B cell (primary cell): ENCODE measurements at regions not wholly inside any gene's neighbourhood (a gene's known extent, or its start where the extent isn't known, plus 50 kb on each side); places are given as distances from the start of the nearest gene placed in this dataset.

ENCODE experiments used
- ATAC-seq: fragments of 200-7000 bp; cut with Tn5 transposase; one replicate; pipeline ENCODE4 v1.10.0; 2021; ENCODE audit warnings: low read depth, mild to moderate bottlenecking, moderate number of reproducible peaks, moderate library complexity
- CTCF ChIA-PET: fragments of 350-600 bp; sonication (Branson Sonifier 250); formaldehyde crosslinking; loops from one replicate; lab custom pipeline; 2021; ENCODE audit warnings: antibody characterized with exemption, inconsistent platforms; lab: Charles Lee
- POLR2A ChIA-PET: fragments of 350-600 bp; sonication (Branson Sonifier 250); formaldehyde crosslinking; loops from one replicate; lab custom pipeline; 2021; ENCODE audit warnings: antibody characterized with exemption; lab: Charles Lee
- DNase-seq: peaks from one replicate; pipeline ENCODE4 v3.0.0; 2013
- H2AFZ ChIP-seq: 2 replicates; pipeline ENCODE4 v1.6.1; 2012; ENCODE audit warnings: mild to moderate bottlenecking, low read depth, low read length; ENCODE audit not compliant: insufficient read depth, poor library complexity, severe bottlenecking
- H3K27ac ChIP-seq, 2 donors: 1 replicate in 1 of 2; 2 replicates in 1 of 2; pipeline ENCODE4 v1.5.1; 2012 to 2013; ENCODE audit warnings: low read length in 2 of 2, mild to moderate bottlenecking in 2 of 2, moderate library complexity in 1 of 2
- H3K27me3 ChIP-seq, 4 experiments: fragments of 200-600 bp in 1 of 4; sonication (generic) in 1 of 4; replicated peaks in 1 of 4; 1 replicate in 2 of 4; 2 replicates in 2 of 4; pipeline versions ENCODE4 v1.6.1 to v1.7.0; 2013 to 2016; ENCODE audit warnings: low read length in 3 of 4, mild to moderate bottlenecking in 2 of 4, mixed read lengths in 1 of 4, moderate library complexity in 1 of 4; ENCODE audit not compliant: insufficient read depth in 4 of 4, control insufficient read depth in 3 of 4; ENCODE audit errors: control extremely low read depth in 1 of 4
- H3K36me3 ChIP-seq, 2 experiments: replicated peaks in 1 of 2; 1 replicate in 1 of 2; 2 replicates in 1 of 2; pipeline versions ENCODE4 v1.6.1 to v1.7.1; 2013; ENCODE audit warnings: low read length in 1 of 2; ENCODE audit not compliant: insufficient read depth in 2 of 2, control insufficient read depth in 1 of 2; ENCODE audit errors: control extremely low read depth in 1 of 2, extremely low read depth in 1 of 2
- H3K4me1 ChIP-seq, 2 donors: fragments of 200-600 bp in 1 of 2; sonication (generic) in 1 of 2; 1 replicate in 1 of 2; 2 replicates in 1 of 2; pipeline versions ENCODE4 v1.5.1 to v1.6.1; 2013 to 2017; ENCODE audit warnings: low read length in 2 of 2; ENCODE audit not compliant: control insufficient read depth in 2 of 2, insufficient read depth in 2 of 2
- H3K4me2 ChIP-seq: replicated peaks from 2 replicates; pipeline ENCODE3; 2012; ENCODE audit warnings: mild to moderate bottlenecking, low read depth, low read length; ENCODE audit not compliant: poor library complexity, severe bottlenecking
- H3K4me3 ChIP-seq, 5 experiments: fragments of 200-600 bp in 1 of 5; sonication (generic) in 1 of 5; 1 replicate in 3 of 5; 2 replicates in 2 of 5; pipeline versions ENCODE4 v1.5.1 to v1.7.0; 2011 to 2016; ENCODE audit warnings: low read length in 4 of 5, mild to moderate bottlenecking in 4 of 5, low read depth in 2 of 5, control low read depth in 1 of 5, moderate library complexity in 1 of 5; ENCODE audit not compliant: insufficient read depth in 1 of 5; ENCODE audit errors: control extremely low read depth in 1 of 5, extremely low read depth in 1 of 5
- H3K79me2 ChIP-seq: fragments of 200-600 bp; sonication (generic); one replicate; pipeline ENCODE4 v1.6.0; 2016; ENCODE audit warnings: low read length; ENCODE audit not compliant: control insufficient read depth, insufficient read depth
- H3K9ac ChIP-seq: fragments of 200-600 bp; sonication (generic); 2 replicates; pipeline ENCODE4 v1.6.1; 2017; ENCODE audit warnings: mild to moderate bottlenecking, low read length, moderate library complexity
- H3K9me3 ChIP-seq, 3 donors: one replicate each; pipeline versions ENCODE4 v1.6.1 to v1.7.1; 2013; ENCODE audit warnings: low read length in 2 of 3; ENCODE audit not compliant: control insufficient read depth in 2 of 3, insufficient read depth in 1 of 3; ENCODE audit errors: control extremely low read depth in 1 of 3
- H4K20me1 ChIP-seq: 2 replicates; pipeline ENCODE4 v1.6.0; 2012; ENCODE audit warnings: mild to moderate bottlenecking, low read length; ENCODE audit not compliant: insufficient read depth, control insufficient read depth, poor library complexity, severe bottlenecking
- H3K27ac Mint-ChIP-seq: one replicate; pipeline ENCODE4 v1.8.0; 2021; ENCODE audit warnings: mixed read lengths
- H3K27me3 Mint-ChIP-seq: one replicate; pipeline ENCODE4 v1.8.0; 2021; ENCODE audit warnings: mixed read lengths
- H3K4me1 Mint-ChIP-seq: one replicate; pipeline ENCODE4 v1.8.0; 2021; ENCODE audit warnings: mixed read lengths
- H3K4me3 Mint-ChIP-seq: one replicate; pipeline ENCODE4 v1.8.0; 2021; ENCODE audit warnings: mixed read lengths
- H3K9me3 Mint-ChIP-seq: one replicate; pipeline ENCODE4 v1.8.0; 2022; ENCODE audit warnings: mixed read lengths; ENCODE audit not compliant: insufficient read depth
- CTCF ChIP-seq: fragments of 200-600 bp; IDR thresholded peaks from one replicate; pipeline ENCODE4 v1.8.0; 2022; ENCODE audit warnings: antibody characterized with exemption, mild to moderate bottlenecking
- EZH2 ChIP-seq: IDR thresholded peaks from 2 replicates; pipeline ENCODE4 v1.6.1; 2012; ENCODE audit warnings: borderline replicate concordance, low read depth, mild to moderate bottlenecking, moderate library complexity, low read length; ENCODE audit not compliant: insufficient read depth, poor library complexity, severe bottlenecking
- WGBS: methylation state at CpG from one replicate; pipeline ENCODE4 v1.1.5; 2013; ENCODE audit warnings: missing lambda C conversion rate; ENCODE audit not compliant: insufficient coverage; 5-methylcytosine and 5-hydroxymethylcytosine counted together
- intact Hi-C: fragments of 100-400 bp; cut with micrococcal nuclease; formaldehyde crosslinking; loops from one replicate; pipeline ENCODE4 v1.10.0; 2022

- 93% methylated on average over 10 of the region's 10 CpGs for WGBS
- no peak overlapping the region for H2AFZ ChIP-seq
- Mint-ChIP-seq H3K27ac (no peak overlapping the region), H3K27me3 (peaks cover 7% of the 10 kb centered on the region), H3K9me3 (no peaks in the 10 kb centered on the region), H3K4me1 (peaks cover 16% of the 10 kb centered on the region), H3K4me3 (no peak overlapping the region)
- no peaks in the 10 kb centered on the region for H3K27me3 ChIP-seq
- H3K27ac ChIP-seq: no peak overlapping the region
- peaks cover 0 to 42% (median 6%) of the 10 kb centered on the region in 3 donors for H3K9me3 ChIP-seq
- ChIA-PET POLR2A (no interaction called here), CTCF (no interaction called here)
- no peaks in the 10 kb centered on the region for H3K36me3 ChIP-seq
- no peak overlapping the region for H3K9ac ChIP-seq
- TF ChIP-seq CTCF: no peak
- TF ChIP-seq EZH2: no peak
- peaks cover 10 to 20% of the 10 kb centered on the region in 2 donors for H3K4me1 ChIP-seq
- no peak overlapping the region for H3K4me2 ChIP-seq
- H4K20me1 ChIP-seq: no peaks in the 10 kb centered on the region
- DNase-seq (no peak), ATAC-seq (no peak)
- intact Hi-C loops: no loop called here
- no peak overlapping the region for H3K4me3 ChIP-seq
- no peaks in the 10 kb centered on the region for H3K79me2 ChIP-seq
Observed at GRCh38 chr2:9789371-9789770, 53.9 kb upstream of the TAF1B start.

GRCh38 chr2:9790702-9791225 lies 52.5 kb upstream of the TAF1B start:
- intact Hi-C loops: no loop called here
- no peak overlapping the region for H3K27ac ChIP-seq
- ATAC-seq: no peak
- Mint-ChIP-seq H3K27ac (no peak overlapping the region), H3K9me3 (no peaks in the 10 kb centered on the region), H3K4me1 (peaks cover 16% of the 10 kb centered on the region), H3K4me3 (no peak overlapping the region), H3K27me3 (peaks cover 5% of the 10 kb centered on the region)
- ChIA-PET CTCF (no interaction called here), POLR2A (no interaction called here)
- 100% methylated on average over 2 of the region's 8 CpGs for WGBS
- peaks cover 10 to 20% of the 10 kb centered on the region in 2 donors for H3K4me1 ChIP-seq
- H3K4me2 ChIP-seq: no peak overlapping the region
- no peak overlapping the region for H2AFZ ChIP-seq
- H3K9ac ChIP-seq: no peak overlapping the region
- no peak overlapping the region for H3K4me3 ChIP-seq
- DNase-seq: no peak
- TF ChIP-seq CTCF (no peak), EZH2 (no peak)
- peaks cover 0 to 42% (median 6%) of the 10 kb centered on the region in 3 donors for H3K9me3 ChIP-seq
- H3K36me3 ChIP-seq: no peaks in the 10 kb centered on the region
- H3K27me3 ChIP-seq: no peaks in the 10 kb centered on the region
- H4K20me1 ChIP-seq: no peaks in the 10 kb centered on the region
- no peaks in the 10 kb centered on the region for H3K79me2 ChIP-seq
